ENCODE measurements at regions not wholly inside any gene's neighbourhood (a gene's known extent, or its start where the extent isn't known, plus 50 kb on each side); places are given as distances from the start of the nearest gene placed in this dataset.

DNA sequence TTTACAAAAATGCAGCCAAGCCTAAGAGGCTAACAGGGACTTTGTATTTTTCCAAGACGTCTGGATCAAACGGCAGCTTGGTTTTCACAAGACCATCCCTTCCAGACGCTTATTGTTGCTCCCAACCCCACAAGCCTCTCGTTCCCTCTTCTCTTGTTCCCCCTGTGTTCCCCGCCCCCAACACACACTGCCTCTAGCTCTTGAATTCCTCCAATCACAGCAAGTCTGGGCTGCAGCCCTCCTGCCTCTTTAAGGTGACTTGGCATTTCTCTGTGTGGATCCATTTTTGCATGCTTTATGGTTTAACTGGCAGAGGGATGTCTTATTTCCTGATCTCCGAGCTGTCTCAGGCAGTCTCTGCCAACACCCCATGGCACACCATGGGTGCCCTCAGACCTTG is 182.2 kb downstream of the ABHD5 start:
- intact Hi-C loops (cut with DNase I; ENCODE audit: low total_unique reads) (no loop called here), in situ Hi-C loops (cut with MboI; ENCODE audit: low sequenced_read_pairs in 4 of 4) (no loop called here)
- H3K36me3 ChIP-seq: no peaks in the 10 kb centered on the region
- no peak for TF ChIP-seq POLR2A (IDR thresholded peaks at IDR 0.05)
- TF ChIP-seq, protein P1, sequence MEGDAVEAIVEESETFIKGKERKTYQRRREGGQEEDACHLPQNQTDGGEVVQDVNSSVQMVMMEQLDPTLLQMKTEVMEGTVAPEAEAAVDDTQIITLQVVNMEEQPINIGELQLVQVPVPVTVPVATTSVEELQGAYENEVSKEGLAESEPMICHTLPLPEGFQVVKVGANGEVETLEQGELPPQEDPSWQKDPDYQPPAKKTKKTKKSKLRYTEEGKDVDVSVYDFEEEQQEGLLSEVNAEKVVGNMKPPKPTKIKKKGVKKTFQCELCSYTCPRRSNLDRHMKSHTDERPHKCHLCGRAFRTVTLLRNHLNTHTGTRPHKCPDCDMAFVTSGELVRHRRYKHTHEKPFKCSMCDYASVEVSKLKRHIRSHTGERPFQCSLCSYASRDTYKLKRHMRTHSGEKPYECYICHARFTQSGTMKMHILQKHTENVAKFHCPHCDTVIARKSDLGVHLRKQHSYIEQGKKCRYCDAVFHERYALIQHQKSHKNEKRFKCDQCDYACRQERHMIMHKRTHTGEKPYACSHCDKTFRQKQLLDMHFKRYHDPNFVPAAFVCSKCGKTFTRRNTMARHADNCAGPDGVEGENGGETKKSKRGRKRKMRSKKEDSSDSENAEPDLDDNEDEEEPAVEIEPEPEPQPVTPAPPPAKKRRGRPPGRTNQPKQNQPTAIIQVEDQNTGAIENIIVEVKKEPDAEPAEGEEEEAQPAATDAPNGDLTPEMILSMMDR (IDR thresholded peaks at IDR 0.05 in 4 of 5, conservative IDR thresholded peaks at IDR 0.05 in 1 of 5): no peak
- no peaks in the 10 kb centered on the region for H3K9me3 ChIP-seq
- H3K27ac ChIP-seq: no peak overlapping the region
- H3K27me3 ChIP-seq: peaks cover 0 to 5% (median 0%) of the 10 kb centered on the region in 3 donors
- ATAC-seq (no peak), DNase-seq (no peak)
- H3K4me1 ChIP-seq: no peaks in the 10 kb centered on the region
- H3K4me3 ChIP-seq: no peak overlapping the region

DNA sequence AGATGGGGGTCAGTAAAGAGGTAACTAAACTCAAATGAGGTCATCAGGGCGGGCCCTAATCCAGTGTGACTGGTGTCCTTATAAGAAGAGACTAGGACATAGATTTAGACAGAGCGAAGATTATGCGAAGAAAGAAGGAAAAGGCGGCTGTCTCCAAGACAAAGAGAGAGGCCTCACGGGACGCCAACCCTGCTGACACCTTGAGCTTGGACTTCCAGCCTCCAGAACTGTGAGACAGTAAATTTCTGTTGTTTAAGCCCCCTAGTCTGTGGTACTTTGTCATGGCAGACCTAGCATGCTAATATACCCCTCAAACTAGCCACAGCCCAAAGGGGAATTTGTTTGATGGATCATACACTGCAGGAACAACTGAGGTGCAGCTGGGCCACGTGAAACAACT is 183.0 kb downstream of the ABHD5 start:
- intact Hi-C loops (cut with DNase I; ENCODE audit: low total_unique reads): no loop called here
- Histone ChIP-seq H3K27me3 (peaks cover 0 to 5% (median 0%) of the 10 kb centered on the region in 3 donors), H3K9me3 (no peaks in the 10 kb centered on the region), H3K4me3 (no peak overlapping the region), H3K36me3 (no peaks in the 10 kb centered on the region), H3K4me1 (no peaks in the 10 kb centered on the region), H3K27ac (no peak overlapping the region)
- TF ChIP-seq, protein P1 (IDR thresholded peaks at IDR 0.05 in 4 of 5, conservative IDR thresholded peaks at IDR 0.05 in 1 of 5): no peak
- no peak for TF ChIP-seq POLR2A (IDR thresholded peaks at IDR 0.05)
- ATAC-seq (no peak), DNase-seq (no peak)
- in situ Hi-C loops (cut with MboI; ENCODE audit: low sequenced_read_pairs in 4 of 4): no loop called here

DNA sequence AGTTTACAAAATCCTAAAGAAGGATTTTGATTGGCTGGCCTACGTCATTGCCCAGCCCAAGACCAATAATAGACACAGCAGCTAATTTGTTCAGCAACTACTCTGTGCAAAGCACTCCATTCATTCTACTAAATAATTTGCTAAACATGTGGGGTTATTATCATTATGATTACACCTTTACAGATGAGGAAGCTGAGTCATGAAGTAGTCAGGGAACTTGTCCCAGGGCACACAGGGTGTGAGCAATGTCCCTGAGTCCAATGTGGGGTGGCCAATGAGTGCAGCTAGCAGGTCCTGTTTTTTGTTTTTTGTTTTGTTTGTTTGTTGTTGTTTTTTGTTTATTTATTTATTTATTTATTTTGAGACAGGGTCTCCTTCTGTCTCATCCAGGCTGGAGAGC is 183.6 kb downstream of the ABHD5 start:
- peaks cover 0 to 5% (median 0%) of the 10 kb centered on the region in 3 donors for H3K27me3 ChIP-seq
- in situ Hi-C loops (cut with MboI; ENCODE audit: low sequenced_read_pairs in 4 of 4): no loop called here
- H3K4me1 ChIP-seq: no peaks in the 10 kb centered on the region

DNA sequence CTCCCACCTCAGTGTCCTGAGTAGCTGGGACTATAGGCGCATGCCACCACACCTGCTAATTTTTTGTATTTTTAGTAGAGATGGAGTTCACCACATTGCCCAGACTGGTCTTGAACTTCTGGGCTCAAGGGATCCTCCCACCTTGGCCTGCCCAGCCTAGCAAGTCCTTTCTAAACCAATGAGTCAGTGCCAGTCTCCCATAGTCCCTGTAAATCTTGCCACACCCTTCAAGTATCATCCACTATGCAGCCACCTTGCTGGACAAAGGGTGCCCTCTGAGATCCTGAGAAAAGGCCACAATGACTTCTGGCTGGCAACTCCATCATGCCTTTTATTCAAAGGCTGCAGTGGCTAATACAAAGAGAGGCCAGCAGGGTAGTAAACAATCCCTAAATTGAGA is 184.0 kb downstream of the ABHD5 start:
- intact Hi-C loops (cut with DNase I; ENCODE audit: low total_unique reads) (no loop called here), in situ Hi-C loops (cut with MboI; ENCODE audit: low sequenced_read_pairs in 4 of 4) (no loop called here)
- no peaks in the 10 kb centered on the region for H3K36me3 ChIP-seq
- ATAC-seq: no peak
- no peak overlapping the region for H3K4me3 ChIP-seq
- H3K9me3 ChIP-seq: no peaks in the 10 kb centered on the region
- DNase-seq: no peak
- no peak overlapping the region for H3K27ac ChIP-seq
- H3K27me3 ChIP-seq: peaks cover 0 to 5% (median 0%) of the 10 kb centered on the region in 3 donors
- no peaks in the 10 kb centered on the region for H3K4me1 ChIP-seq
- TF ChIP-seq, protein P1 (IDR thresholded peaks at IDR 0.05 in 4 of 5, conservative IDR thresholded peaks at IDR 0.05 in 1 of 5): no peak
- TF ChIP-seq POLR2A (IDR thresholded peaks at IDR 0.05): no peak

More for the DNA sequence above, 183.6 kb downstream of the ABHD5 start:
- ATAC-seq (no peak), DNase-seq (no peak)
- no peak for TF ChIP-seq POLR2A (IDR thresholded peaks at IDR 0.05)
- TF ChIP-seq, protein P1 (IDR thresholded peaks at IDR 0.05 in 4 of 5, conservative IDR thresholded peaks at IDR 0.05 in 1 of 5): no peak
- no peaks in the 10 kb centered on the region for H3K9me3 ChIP-seq
- no peak overlapping the region for H3K4me3 ChIP-seq
- intact Hi-C loops (cut with DNase I; ENCODE audit: low total_unique reads): no loop called here
- no peak overlapping the region for H3K27ac ChIP-seq
- H3K36me3 ChIP-seq: no peaks in the 10 kb centered on the region

DNA sequence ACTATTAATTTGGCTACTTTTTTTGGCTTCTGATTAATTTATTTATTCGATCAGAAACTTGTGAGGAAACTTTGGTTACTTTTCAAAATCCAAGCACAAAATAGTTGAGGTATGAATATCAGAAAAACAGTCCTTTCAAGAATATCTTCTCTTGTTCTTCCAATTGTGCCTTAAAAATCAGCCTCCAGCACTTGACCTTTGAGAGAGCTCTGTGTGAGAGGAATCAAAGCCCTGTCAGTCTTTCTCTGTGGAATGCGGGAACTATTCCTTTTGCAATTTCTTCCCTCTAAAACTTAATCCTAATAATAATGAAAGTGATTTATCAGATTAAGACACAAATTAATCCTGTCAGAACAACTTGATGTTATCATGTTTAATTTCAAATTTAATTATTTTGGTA is 185.9 kb downstream of the ABHD5 start:
- Histone ChIP-seq H3K4me1 (no peaks in the 10 kb centered on the region), H3K27me3 (peaks cover 0 to 5% (median 0%) of the 10 kb centered on the region in 3 donors), H3K9me3 (no peaks in the 10 kb centered on the region), H3K4me3 (no peak overlapping the region), H3K27ac (no peak overlapping the region), H3K36me3 (no peaks in the 10 kb centered on the region)
- TF ChIP-seq, protein P1 (IDR thresholded peaks at IDR 0.05 in 4 of 5, conservative IDR thresholded peaks at IDR 0.05 in 1 of 5): no peak
- no peak for TF ChIP-seq POLR2A (IDR thresholded peaks at IDR 0.05)
- ATAC-seq (no peak), DNase-seq (no peak)
- intact Hi-C loops (cut with DNase I; ENCODE audit: low total_unique reads): no loop called here
- in situ Hi-C loops (cut with MboI; ENCODE audit: low sequenced_read_pairs in 4 of 4): no loop called here

Data from gastrocnemius medialis (tissue), 4 donors.